Islet of Langerhans (tissue), 1 donor: ENCODE measurements at regions not wholly inside any gene's neighbourhood (a gene's known extent, or its start where the extent isn't known, plus 50 kb on each side); places are given as distances from the start of the nearest gene placed in this dataset.

Source experiments
- FAIRE-seq: peaks from one replicate; lab custom pipeline; 2011; peaks lifted over from hg19 to GRCh38; lab: Jason Lieb, UNC

DNA sequence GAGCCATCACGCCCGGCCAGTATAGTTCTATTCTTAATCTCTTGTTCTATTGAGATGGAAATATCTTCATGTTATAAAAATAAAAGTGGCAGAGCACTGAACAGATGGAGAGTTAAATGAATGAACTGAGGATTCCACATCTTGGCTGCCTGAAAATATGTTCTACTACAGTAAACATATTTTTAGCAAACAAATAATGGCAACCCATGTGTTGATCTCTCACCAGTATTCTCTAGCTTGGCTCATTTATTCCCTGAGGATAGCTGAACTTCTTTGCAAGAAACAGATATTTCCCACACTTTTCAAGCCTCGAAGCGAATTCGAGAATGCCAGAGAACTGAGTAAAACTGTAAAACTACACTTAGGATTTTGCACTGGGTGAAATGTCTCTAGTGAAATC, 58.9 kb downstream of the DIRAS3 start:
- no peak for FAIRE-seq

DNA sequence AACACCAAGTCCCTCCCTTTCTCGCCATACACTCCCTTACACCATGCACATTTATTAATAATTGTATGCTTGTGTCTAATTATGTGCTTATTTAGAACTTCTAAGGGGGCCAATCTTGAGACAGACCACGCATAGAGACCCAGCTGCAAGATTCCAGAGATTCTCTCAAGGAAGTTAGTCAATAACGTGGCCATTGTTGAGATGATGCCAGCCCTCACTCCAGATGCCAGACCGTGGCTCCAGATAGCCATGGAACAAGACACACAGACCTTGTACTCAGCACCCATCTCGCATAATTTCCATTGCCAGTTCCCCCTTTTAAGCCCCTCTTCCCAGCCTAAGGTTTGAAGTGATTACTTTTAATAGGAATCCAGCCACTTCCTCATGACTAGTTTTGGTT, 62.4 kb downstream of the DIRAS3 start:
- FAIRE-seq, result no peak

- FAIRE-seq, result no peak
These were observed 63.2 kb downstream of the DIRAS3 start for GRCh38 chr1:67987046-67987799.

DNA sequence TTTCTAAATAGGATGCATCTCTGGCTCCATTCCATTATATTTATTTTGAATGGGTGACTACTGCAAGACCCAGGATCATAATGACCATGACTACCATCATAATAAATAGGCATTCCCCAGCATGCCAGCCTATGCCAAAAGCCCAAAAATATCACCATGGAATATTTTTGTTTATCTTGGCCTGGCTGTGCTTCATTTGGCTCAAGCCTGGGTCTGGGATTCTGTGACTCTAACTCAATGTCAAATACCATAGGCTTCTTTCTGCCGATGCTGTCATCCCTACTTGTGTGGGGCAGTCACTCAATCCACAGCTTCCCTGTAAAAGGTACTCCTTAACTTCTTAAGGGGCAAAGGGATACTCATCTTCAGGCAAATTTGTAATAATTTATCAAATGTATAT, 66.6 kb downstream of the DIRAS3 start:
- no peak for FAIRE-seq

DNA sequence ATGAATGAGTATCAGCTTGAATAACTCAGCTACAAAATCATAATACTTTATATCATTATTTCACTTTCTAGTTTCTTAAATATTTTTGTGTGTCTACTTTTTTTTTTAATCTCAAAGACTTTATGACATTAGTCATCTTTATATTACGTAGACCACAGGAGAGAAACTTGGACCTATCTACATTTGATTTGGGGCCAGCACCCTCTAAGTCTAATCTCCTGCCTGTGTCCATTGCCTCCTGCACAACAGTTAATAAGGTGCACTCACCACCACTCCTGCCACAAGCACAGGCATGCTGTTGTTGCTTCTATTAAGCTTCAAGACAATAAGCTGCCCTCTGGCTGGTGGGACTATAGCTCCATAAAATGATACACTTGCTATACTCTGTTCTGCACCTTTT, 70.4 kb downstream of the DIRAS3 start:
- no peak for FAIRE-seq

GRCh38 chr1:67979532-67979931, 70.9 kb downstream of the DIRAS3 start:
- no peak for FAIRE-seq

GRCh38 chr1:67978890-67979516, 71.4 kb downstream of the DIRAS3 start:
- FAIRE-seq, result no peak

DNA sequence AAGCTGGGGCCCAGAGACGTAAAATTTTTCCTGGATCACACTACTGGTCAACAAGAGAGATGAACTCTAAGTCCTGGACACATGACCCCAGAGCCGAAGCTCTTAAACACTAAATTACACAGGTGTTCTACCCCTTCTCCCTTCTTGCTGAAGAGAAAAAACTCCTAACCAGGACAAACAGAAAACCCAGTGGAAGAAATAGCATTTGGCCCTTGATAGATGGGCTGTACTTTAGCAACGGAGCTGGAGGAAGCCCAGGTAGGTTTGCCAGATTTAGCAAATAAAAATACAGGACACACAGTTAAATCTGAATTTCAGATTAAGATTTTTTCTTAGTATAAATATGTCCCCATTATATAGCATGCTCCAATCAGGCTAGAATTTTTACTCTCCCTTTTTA, 72.7 kb downstream of the DIRAS3 start:
- FAIRE-seq, result no peak

- no peak for FAIRE-seq
These were observed 77.4 kb downstream of the DIRAS3 start for GRCh38 chr1:67973051-67973450.

GRCh38 chr1:67970088-67970487, 80.3 kb downstream of the DIRAS3 start:
- FAIRE-seq, result no peak

- FAIRE-seq, result no peak
These were observed 81.0 kb downstream of the DIRAS3 start for GRCh38 chr1:67969446-67969845.

- FAIRE-seq, result no peak
These were observed 83.8 kb downstream of the DIRAS3 start for GRCh38 chr1:67966666-67967009.

DNA sequence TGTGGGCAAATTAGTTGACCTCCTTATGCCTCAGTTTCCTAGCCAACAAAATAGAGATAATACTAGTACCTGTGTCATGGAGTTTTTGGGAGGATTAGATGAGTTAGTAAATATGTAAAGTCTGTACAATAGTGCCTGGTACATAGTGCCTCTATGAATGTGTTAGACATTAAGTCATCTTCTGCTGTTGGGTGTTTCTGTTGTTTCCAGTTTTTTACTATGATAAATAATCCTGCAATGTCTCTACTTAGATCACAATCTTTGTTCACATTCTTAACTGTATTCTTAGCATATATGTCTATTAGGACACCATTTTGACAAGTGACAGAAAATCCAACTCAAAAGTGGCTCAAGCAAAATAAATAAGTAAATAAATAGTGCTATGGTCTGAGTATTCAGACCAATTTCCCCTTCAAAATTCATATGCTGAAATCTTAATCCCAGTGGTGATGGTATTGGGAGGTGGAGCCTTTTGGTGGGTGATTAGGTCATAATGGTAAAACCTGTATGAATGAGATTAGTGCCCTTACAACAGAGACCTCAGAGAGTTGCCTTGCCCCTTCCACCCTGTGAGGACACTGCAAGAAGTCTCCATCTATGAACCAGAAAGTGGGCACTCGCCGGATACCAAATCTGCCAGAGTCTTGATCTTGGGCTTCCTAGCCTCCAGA, 84.3 kb downstream of the DIRAS3 start:
- FAIRE-seq, result no peak

DNA sequence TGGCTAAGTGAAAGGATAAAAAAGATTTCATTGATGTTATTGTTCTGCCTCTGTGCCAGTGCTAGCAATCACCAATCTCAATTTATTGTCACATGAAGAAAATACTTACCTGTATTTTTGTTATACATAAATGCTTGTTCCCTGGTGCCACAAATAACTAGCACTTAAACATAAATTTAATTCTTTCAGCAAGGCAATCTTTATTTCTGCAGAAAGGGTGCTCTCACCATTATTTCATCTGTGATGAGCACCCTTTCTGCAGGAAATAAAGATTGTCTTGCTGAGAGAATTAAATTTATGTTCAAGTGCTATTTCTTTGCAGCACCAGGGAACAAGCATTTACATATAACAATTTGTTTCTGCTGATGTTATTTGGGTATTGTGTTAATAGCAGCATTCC, 87.2 kb downstream of the DIRAS3 start:
- no peak for FAIRE-seq

GRCh38 chr1:67960766-67961165, 89.7 kb downstream of the DIRAS3 start:
- no peak for FAIRE-seq

- no peak for FAIRE-seq
These were observed 92.0 kb downstream of the DIRAS3 start for GRCh38 chr1:67958472-67958871.

GRCh38 chr1:67957066-67957465, 93.4 kb downstream of the DIRAS3 start:
- FAIRE-seq, result no peak

DNA sequence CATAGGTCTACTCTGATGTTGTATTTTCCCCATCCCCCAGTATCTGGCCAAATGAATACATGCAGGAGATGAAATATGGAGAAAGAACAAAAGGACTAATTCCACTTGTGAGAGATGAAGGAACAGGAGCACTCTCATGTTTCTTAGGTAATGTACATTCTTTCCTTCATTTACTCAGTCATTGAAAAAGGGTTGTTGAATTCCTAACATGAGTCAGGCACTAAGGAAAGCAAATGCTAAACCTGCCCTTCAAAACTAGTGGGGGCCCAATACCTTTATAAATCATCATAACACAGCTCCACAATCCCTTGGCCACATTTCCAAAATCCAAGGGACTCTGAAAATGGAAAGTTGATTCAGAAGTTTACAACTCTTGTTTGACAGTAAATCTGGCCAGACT, 94.3 kb downstream of the DIRAS3 start:
- FAIRE-seq, result no peak

DNA sequence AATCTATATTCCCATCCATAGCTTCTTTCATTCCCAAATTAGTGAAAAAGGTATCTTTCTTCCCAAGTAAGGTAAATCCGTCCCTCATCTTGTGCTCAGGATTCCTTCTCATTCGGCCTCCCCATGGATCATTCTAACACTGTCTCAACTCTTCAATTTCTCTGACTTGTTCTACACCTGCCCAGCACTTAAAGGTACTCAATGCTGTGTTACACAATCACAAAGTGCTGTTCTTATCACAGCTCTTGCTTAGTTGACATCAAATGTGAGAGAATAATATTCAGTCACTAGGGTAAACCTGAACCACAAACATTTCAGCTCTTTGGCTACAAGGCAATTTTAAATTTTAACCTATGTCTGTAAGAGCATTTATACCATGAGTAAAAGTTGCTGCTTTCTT, 94.8 kb downstream of the DIRAS3 start:
- no peak for FAIRE-seq

GRCh38 chr1:67953301-67953700, 97.1 kb downstream of the DIRAS3 start:
- FAIRE-seq, result no peak

DNA sequence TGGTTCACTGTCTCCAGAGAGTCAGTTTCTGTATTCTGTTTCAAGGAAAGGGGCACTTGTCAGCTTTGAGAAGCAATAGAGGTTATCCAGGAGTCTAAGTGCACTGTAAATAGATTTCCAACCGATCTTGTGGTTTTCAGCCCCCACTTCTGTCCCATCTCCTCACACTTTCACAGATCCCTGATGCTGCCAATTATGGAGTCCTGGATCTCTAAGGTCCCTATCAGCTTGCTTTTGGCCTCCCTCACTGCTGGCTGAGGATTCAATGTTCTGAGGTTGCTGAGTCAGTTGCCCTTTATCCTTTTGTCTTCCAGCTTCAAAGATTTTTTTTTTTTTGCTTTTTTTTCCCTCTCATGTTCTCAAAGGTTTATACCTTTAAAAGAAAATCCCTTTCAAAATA, 98.4 kb downstream of the DIRAS3 start:
- no peak for FAIRE-seq

GRCh38 chr1:67951014-67951413, 99.4 kb downstream of the DIRAS3 start:
- no peak for FAIRE-seq

GRCh38 chr1:67948151-67949080, 102.0 kb downstream of the DIRAS3 start:
- FAIRE-seq, result no peak
